ENCODE measurements at regions not wholly inside any gene's neighbourhood (a gene's known extent, or its start where the extent isn't known, plus 50 kb on each side); places are given as distances from the start of the nearest gene placed in this dataset.

- TF ChIP-seq CTCF (IDR thresholded peaks at IDR 0.05; ENCODE audit: insufficient read depth, low read depth, low read length, missing control alignments): no peak
- H3K4me3 ChIP-seq (ENCODE audit: low read depth, low read length): no peak overlapping the region
- no peak for DNase-seq (ENCODE audit: low read depth)
Measured at GRCh38 chr7:51731075-51731474, 414.5 kb upstream of the COBL start.

DNA sequence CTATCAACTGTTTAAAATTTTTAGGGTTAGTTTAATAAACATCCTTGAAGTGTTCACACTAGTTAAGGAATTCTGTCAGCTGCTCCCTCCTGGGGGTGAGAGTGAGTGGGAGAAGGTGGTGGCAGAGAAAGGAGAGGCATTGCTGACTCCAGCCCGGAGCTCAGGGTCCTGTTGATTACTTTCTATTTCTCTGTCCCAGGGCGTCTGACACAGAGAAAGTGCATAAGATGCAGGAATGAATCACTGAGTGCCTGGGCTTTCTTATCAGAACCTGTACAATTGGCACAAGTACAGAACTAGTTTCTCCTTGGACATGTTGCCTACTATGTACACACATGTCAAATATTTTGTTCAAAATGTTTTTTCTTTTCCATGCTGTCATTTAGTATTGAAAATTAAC lies 410.8 kb upstream of the COBL start:
- no peak overlapping the region for H3K4me3 ChIP-seq (ENCODE audit: low read depth, low read length)
- no peak for DNase-seq (ENCODE audit: low read depth)
- TF ChIP-seq CTCF (IDR thresholded peaks at IDR 0.05; ENCODE audit: insufficient read depth, low read depth, low read length, missing control alignments): no peak

GRCh38 chr7:51706851-51707250 lies 390.2 kb upstream of the COBL start:
- TF ChIP-seq CTCF (IDR thresholded peaks at IDR 0.05; ENCODE audit: insufficient read depth, low read depth, low read length, missing control alignments): no peak
- no peak for DNase-seq (ENCODE audit: low read depth)
- H3K4me3 ChIP-seq (ENCODE audit: low read depth, low read length): no peak overlapping the region

GRCh38 chr7:51705701-51706100 lies 389.1 kb upstream of the COBL start:
- DNase-seq (ENCODE audit: low read depth): no peak
- no peak for TF ChIP-seq CTCF (IDR thresholded peaks at IDR 0.05; ENCODE audit: insufficient read depth, low read depth, low read length, missing control alignments)
- no peak overlapping the region for H3K4me3 ChIP-seq (ENCODE audit: low read depth, low read length)

DNA sequence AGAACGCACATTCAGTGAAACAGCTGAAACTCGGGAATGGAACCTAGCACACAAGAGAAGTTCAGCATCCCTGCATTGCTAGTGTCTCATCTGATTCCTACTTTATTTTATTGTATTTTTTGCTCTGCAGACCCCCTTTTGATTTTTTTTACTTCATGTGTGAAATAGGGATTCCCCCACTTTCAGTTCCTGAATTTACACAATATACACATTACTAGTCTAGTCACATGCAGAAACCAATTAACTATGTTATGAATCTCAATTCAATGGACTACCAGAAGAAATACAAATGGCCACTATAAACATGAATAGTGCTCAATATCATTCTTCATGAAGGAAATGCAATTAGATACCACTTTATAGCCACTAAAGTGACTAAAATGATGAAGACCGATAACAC lies 386.1 kb upstream of the COBL start:
- TF ChIP-seq CTCF (IDR thresholded peaks at IDR 0.05; ENCODE audit: insufficient read depth, low read depth, low read length, missing control alignments): no peak
- no peak overlapping the region for H3K4me3 ChIP-seq (ENCODE audit: low read depth, low read length)
- no peak for DNase-seq (ENCODE audit: low read depth)

DNA sequence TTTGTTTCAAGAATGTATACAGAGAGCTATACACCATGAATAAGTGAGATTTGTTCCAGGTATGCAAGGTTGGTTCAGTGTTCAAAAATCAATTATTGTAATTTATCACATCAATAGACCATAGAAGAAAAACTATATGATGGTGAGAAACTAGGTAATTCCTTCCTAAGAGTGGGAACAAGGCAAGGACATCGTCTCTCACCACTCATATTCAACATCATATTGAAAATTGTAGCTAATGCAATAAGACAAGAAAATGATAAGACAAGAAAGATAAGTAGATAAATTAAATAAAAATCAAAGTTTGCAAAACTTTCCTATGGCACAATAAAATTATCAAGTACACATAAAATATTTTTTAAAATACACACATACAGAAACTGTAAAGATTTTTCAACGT lies 385.3 kb upstream of the COBL start:
- H3K4me3 ChIP-seq (ENCODE audit: low read depth, low read length): no peak overlapping the region
- TF ChIP-seq CTCF (IDR thresholded peaks at IDR 0.05; ENCODE audit: insufficient read depth, low read depth, low read length, missing control alignments): no peak
- no peak for DNase-seq (ENCODE audit: low read depth)

DNA sequence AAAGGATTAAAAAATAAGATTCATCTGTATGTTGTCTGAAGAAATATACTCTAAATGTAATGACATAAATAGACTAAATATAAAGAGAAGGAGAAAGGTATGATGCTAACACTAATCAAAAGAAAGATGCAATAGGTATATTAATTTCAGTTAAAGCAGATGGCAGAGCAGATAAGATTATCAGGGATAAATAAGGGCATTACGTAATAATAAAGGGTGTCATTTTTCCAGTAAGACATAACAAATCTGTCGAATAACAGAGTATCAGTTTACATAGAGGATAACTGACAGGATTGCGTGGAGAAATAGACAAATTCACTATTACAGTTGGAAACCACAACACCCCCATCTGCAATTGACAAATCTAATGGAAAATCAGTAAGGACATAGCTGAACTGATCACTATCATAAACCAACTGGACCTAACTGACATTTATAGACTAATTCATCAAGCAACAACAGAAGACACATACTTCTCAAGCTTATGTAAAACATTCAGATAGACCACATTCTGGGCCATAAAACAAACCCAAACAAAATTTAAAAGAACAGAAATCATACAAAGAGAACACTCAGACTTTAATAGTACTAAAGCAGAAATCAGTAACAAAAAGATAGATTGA lies 384.1 kb upstream of the COBL start:
- TF ChIP-seq CTCF (IDR thresholded peaks at IDR 0.05; ENCODE audit: insufficient read depth, low read depth, low read length, missing control alignments): no peak
- no peak overlapping the region for H3K4me3 ChIP-seq (ENCODE audit: low read depth, low read length)
- DNase-seq (ENCODE audit: low read depth): no peak

Data from GM12865 (cell line).